ENCODE measurements at regions not wholly inside any gene's neighbourhood (a gene's known extent, or its start where the extent isn't known, plus 50 kb on each side); places are given as distances from the start of the nearest gene placed in this dataset.

GRCh38 chr15:94929282-94929681 is 697.9 kb downstream of the MCTP2 start:
- no peak for TF ChIP-seq POLR2A (IDR thresholded peaks at IDR 0.05)
- no peak for TF ChIP-seq CTCF (IDR thresholded peaks at IDR 0.05)

All from uterus (tissue), 2 donors.